Sigmoid colon (tissue), 6 donors: ENCODE measurements at regions not wholly inside any gene's neighbourhood (a gene's known extent, or its start where the extent isn't known, plus 50 kb on each side); places are given as distances from the start of the nearest gene placed in this dataset.
A peak's percentile ranks its signal among the peaks of the same experiment; 100 is the strongest.

Experiments used
- DNase-seq: peaks from one replicate; pipeline ENCODE4 v3.0.0-alpha.2; 2019
- H3K27ac ChIP-seq, 4 donors: fragments of 200-600 bp; sonication (generic); one replicate each; pipeline ENCODE4 v1.5.1; 2016 to 2019; ENCODE audit warnings: mild to moderate bottlenecking in 1 of 4
- H3K27me3 ChIP-seq, 3 donors: fragments of 200-600 bp; sonication (generic); one replicate each; pipeline ENCODE4 v1.5.1; 2019; ENCODE audit warnings: mild to moderate bottlenecking in 1 of 3
- H3K36me3 ChIP-seq, 4 donors: fragments of 200-600 bp; sonication (generic); one replicate each; pipeline ENCODE4 v1.5.1; 2016 to 2019
- H3K4me1 ChIP-seq, 4 donors: fragments of 200-600 bp; sonication (generic); one replicate each; pipeline ENCODE4 v1.5.1; 2017 to 2019
- H3K4me3 ChIP-seq, 4 donors: fragments of 200-600 bp; sonication (generic); one replicate each; pipeline ENCODE4 v1.5.1; 2017 to 2019; ENCODE audit warnings: mild to moderate bottlenecking in 2 of 4, moderate library complexity in 1 of 4
- H3K9me3 ChIP-seq, 4 donors: fragments of 200-600 bp in 3 of 4; sonication (generic) in 3 of 4; one replicate each; pipeline versions ENCODE4 v1.5.1 to v1.6.1; 2013 to 2019
- EP300 ChIP-seq, 4 donors: sonication (generic); formaldehyde crosslinking; IDR thresholded peaks; one replicate each; pipeline ENCODE4 v1.6.1; 2017; ENCODE audit warnings: antibody characterized with exemption in 4 of 4
- POLR2A ChIP-seq, 2 donors: fragments of 450-650 bp; IDR thresholded peaks; one replicate each; pipeline ENCODE4 v1.6.1; 2016; ENCODE audit warnings: antibody characterized with exemption in 2 of 2, mild to moderate bottlenecking in 2 of 2, moderate library complexity in 2 of 2
- POLR2AphosphoS5 ChIP-seq, 4 donors: sonication (generic); formaldehyde crosslinking; IDR thresholded peaks; one replicate each; pipeline ENCODE4 v1.6.1; 2017; ENCODE audit warnings: antibody characterized with exemption in 4 of 4
- WGBS, 2 donors: extraction: QIAGEN DNeasy Blood & Tissue Kit; methylation state at CpG; one replicate each; pipeline ENCODE4 v1.1.7; 2013; 5-methylcytosine and 5-hydroxymethylcytosine counted together
- intact Hi-C: fragments of 100-400 bp; cut with DNase I; formaldehyde crosslinking; loops from one replicate; pipeline ENCODE4 v1.15.1; 2023
- TF ChIP-seq, protein P1 (sequence below), 4 experiments: fragments of 450-650 bp in 3 of 4; fragments of 200-600 bp in 1 of 4; IDR thresholded peaks; one replicate each; pipeline ENCODE4 v1.5.1; 2016 to 2019; ENCODE audit warnings: antibody characterized with exemption in 4 of 4, mild to moderate bottlenecking in 3 of 4, moderate library complexity in 2 of 4
- donor health status: healthy with polysubstance abuse.
- donor health status: healthy.

DNA sequence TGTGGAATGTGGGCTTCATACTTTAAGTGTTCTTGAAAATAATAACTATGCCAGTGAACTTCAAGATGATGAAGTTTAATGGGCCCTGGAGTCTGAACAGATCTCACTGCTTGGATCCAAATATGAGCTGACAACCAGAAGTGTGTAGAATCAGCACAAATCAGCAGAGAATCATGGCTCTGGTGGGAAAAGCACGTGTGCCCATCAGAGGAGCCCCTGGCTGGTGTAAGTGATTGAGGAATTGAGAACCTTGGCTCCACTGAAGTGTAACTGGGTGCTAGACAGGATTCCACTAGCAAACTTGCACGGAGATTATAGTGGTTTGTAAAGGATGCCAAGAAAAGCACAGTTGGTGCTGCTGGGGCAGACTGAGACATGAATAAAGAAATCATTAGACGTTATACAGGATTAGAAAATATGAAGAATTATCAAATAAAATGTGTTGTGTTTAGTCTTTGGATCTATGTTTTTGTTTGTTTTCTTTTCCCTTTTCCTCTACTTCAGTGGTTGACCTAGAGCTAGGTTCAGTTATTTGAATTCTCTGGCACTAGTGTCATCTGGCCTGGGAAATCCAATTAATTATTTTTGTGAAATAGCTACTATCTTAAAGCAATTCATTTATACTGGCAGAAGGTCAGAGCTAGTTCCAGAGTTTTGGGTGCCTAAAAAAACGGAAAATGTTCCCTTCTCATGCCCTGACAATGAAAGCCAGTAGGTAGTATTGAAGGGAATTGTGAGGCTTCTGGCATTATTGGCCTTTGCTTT lies 175.7 kb upstream of the MEOX2 start:
- no peaks in the 10 kb centered on the region for H3K36me3 ChIP-seq
- H3K4me3 ChIP-seq, result no peak overlapping the region
- intact Hi-C loops, result no loop called here
- 75 to 86% methylated on average over 4 of the region's 4 CpGs for WGBS, 2 donors
- H3K27me3 ChIP-seq, result no peaks in the 10 kb centered on the region
- peaks cover 0 to 33% (median 24%) of the 10 kb centered on the region in 4 donors for H3K4me1 ChIP-seq
- H3K9me3 ChIP-seq, result no peaks in the 10 kb centered on the region
- TF ChIP-seq EP300 (IDR thresholded peaks at IDR 0.05) (no peak), POLR2AphosphoS5 (IDR thresholded peaks at IDR 0.05) (peak in 2 of 4 donors; percentile 43 to 60)
- H3K27ac ChIP-seq, result peak overlapping the region in 3 of 4 donors; percentile 38 to 50 (median 49)
- DNase-seq, result no peak

DNA sequence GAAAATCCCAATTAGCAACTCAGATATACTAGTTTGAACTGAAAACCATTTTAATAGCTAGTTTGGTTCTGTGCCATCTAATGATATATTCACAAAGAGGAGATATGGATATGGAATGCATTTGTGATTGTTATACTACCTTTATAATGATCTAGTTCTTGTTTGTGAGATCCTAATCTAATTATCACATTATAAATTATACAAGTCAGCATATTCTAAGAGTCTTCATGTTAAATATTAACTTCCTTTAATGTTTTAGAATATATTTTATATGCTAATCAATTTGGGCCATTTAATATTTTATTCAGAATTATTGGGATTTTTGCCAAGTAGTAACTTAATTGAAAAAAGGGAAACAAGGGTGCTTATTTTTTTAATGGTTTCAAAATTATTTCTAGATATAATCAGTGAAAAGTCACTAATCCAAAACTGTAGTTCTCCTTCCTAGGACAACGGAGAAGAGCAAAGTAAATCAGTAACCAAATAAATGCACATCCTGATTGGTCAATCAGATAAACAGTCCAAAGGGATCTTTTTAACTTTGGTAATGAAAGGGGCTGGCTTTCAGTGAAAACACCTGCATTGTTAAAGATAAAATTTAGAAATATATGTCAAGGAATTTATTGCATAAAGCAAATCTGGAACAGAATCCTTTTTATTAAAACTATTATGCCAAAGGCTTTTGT lies 173.9 kb upstream of the MEOX2 start:
- DNase-seq, result no peak
- H3K27ac ChIP-seq, result no peak overlapping the region
- no peaks in the 10 kb centered on the region for H3K27me3 ChIP-seq
- H3K4me3 ChIP-seq, result no peak overlapping the region
- intact Hi-C loops, result no loop called here
- peaks cover 0 to 33% (median 24%) of the 10 kb centered on the region in 4 donors for H3K4me1 ChIP-seq
- no peaks in the 10 kb centered on the region for H3K36me3 ChIP-seq
- no peaks in the 10 kb centered on the region for H3K9me3 ChIP-seq
- TF ChIP-seq, protein P1, sequence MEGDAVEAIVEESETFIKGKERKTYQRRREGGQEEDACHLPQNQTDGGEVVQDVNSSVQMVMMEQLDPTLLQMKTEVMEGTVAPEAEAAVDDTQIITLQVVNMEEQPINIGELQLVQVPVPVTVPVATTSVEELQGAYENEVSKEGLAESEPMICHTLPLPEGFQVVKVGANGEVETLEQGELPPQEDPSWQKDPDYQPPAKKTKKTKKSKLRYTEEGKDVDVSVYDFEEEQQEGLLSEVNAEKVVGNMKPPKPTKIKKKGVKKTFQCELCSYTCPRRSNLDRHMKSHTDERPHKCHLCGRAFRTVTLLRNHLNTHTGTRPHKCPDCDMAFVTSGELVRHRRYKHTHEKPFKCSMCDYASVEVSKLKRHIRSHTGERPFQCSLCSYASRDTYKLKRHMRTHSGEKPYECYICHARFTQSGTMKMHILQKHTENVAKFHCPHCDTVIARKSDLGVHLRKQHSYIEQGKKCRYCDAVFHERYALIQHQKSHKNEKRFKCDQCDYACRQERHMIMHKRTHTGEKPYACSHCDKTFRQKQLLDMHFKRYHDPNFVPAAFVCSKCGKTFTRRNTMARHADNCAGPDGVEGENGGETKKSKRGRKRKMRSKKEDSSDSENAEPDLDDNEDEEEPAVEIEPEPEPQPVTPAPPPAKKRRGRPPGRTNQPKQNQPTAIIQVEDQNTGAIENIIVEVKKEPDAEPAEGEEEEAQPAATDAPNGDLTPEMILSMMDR (IDR thresholded peaks at IDR 0.05), result no peak
- no peak for TF ChIP-seq POLR2A (IDR thresholded peaks at IDR 0.05)
- 33 to 77% methylated on average over 1 of the region's 1 CpG for WGBS, 2 donors

DNA sequence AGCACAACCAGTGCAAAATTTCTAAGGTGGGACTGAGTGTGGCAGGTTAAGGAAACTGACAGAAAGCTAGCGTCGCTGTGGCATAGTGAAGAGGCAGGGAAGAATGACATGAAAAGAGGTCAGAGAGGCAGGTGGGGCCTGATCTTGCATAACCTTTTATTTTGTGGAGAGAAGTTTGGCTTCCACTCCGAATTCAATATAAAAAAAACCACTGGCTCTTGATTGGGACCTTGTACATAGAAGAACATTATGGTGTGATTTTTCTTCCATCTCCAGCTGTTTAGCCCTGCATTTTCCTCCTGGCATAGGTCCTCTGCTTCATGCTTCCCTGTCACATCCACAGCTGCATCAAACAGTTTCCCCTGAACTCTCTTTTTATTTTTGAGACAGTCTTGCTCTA lies 170.5 kb upstream of the MEOX2 start:
- no peak overlapping the region for H3K4me3 ChIP-seq
- intact Hi-C loops, result no loop called here
- no peaks in the 10 kb centered on the region for H3K9me3 ChIP-seq
- no peaks in the 10 kb centered on the region for H3K27me3 ChIP-seq
- WGBS, 2 donors, result 94 to 95% methylated on average over 3 of the region's 3 CpGs
- H3K27ac ChIP-seq, result no peak overlapping the region
- H3K36me3 ChIP-seq, result no peaks in the 10 kb centered on the region
- TF ChIP-seq POLR2AphosphoS5 (IDR thresholded peaks at IDR 0.05) (no peak), POLR2A (IDR thresholded peaks at IDR 0.05) (no peak), EP300 (IDR thresholded peaks at IDR 0.05) (no peak)
- TF ChIP-seq, protein P1 (IDR thresholded peaks at IDR 0.05), result no peak
- H3K4me1 ChIP-seq, result peaks cover 0 to 14% (median 4%) of the 10 kb centered on the region in 4 donors
- no peak for DNase-seq

DNA sequence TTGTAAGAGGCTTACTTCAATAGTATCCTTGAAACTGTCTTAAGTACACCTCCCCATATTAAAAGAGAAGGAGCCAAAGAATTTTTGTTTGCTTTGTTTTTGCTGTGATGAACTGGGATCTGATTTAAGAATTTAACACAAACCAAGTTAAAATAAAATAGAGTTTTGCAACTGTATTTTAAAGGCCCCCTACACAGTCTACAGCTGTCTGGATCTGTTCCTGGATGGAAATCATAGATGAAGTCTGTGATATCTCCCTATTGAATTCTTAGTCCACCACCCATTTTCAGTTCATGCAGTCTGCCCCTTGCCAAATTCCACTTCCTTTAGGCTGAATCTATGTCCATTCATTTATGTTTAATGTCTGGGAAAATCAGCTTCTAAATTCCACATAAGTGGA lies 169.8 kb upstream of the MEOX2 start:
- no peak for DNase-seq
- intact Hi-C loops, result no loop called here
- no peaks in the 10 kb centered on the region for H3K36me3 ChIP-seq
- H3K9me3 ChIP-seq, result no peaks in the 10 kb centered on the region
- no peak overlapping the region for H3K27ac ChIP-seq
- no peaks in the 10 kb centered on the region for H3K27me3 ChIP-seq
- TF ChIP-seq POLR2AphosphoS5 (IDR thresholded peaks at IDR 0.05) (no peak), EP300 (IDR thresholded peaks at IDR 0.05) (no peak)
- TF ChIP-seq, protein P1 (IDR thresholded peaks at IDR 0.05), result no peak
- peaks cover 0 to 7% (median under 1%) of the 10 kb centered on the region in 4 donors for H3K4me1 ChIP-seq
- H3K4me3 ChIP-seq, result no peak overlapping the region

DNA sequence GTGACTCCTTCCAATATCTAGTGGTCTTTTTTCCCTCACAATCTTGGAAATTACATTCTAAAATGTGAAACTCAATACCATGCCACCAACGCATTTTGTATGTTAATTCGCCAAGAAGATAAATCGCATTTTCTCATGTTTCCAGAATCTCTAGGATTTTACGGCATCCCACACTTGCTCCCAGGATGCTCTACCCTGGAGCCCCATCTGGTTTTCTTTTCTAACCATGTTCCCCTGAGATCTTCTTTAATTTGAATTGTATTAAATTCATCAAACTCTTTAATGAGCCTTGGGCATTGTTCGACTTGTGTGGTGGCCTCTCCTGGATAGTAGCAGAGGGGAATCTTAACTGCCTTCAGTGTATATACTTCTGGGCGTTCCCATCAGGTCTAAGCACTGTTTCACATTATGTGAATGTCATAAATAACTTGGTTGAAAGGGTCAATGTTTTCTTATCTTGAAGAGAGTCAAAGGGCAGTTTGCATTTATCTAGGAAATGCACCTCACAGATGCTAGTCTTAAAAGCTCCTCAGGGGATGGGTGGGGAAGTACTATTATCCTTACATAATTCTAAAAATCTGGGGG lies 169.1 kb upstream of the MEOX2 start:
- Histone ChIP-seq H3K4me1 (no peaks in the 10 kb centered on the region), H3K36me3 (no peaks in the 10 kb centered on the region), H3K27ac (no peak overlapping the region), H3K9me3 (no peaks in the 10 kb centered on the region), H3K27me3 (no peaks in the 10 kb centered on the region), H3K4me3 (no peak overlapping the region)
- TF ChIP-seq POLR2A (IDR thresholded peaks at IDR 0.05) (no peak), EP300 (IDR thresholded peaks at IDR 0.05) (no peak), POLR2AphosphoS5 (IDR thresholded peaks at IDR 0.05) (no peak)
- TF ChIP-seq, protein P1 (IDR thresholded peaks at IDR 0.05), result no peak
- no peak for DNase-seq
- intact Hi-C loops, result no loop called here
- WGBS, 2 donors, result 71 to 87% methylated on average over 6 of the region's 6 CpGs
